Natural killer cell treated with Interleukin-12 subunit alpha and Interleukin-12 subunit beta and Interleukin-15 and Interleukin-18, amount 100 ng/mL, for 72 hours (primary cell): ENCODE measurements at regions not wholly inside any gene's neighbourhood (a gene's known extent, or its start where the extent isn't known, plus 50 kb on each side); places are given as distances from the start of the nearest gene placed in this dataset.

Source experiments
- ATAC-seq, 2 donors: fragments of 150-1000 bp; cut with Tn5 transposase in 1 of 2; sonication (Bioruptor Pico), chemical (Tn5 transposase) in 1 of 2; 2 replicates each; pipeline ENCODE4 v1.10.0; 2021
- DNase-seq: peaks from one replicate; pipeline ENCODE4 v3.0.0; 2022; ENCODE audit warnings: low spot score
- H3K27ac Mint-ChIP-seq, 2 donors: 1 replicate in 1 of 2; 2 replicates in 1 of 2; pipeline ENCODE4 v1.8.0; 2022; ENCODE audit warnings: mixed read lengths in 2 of 2, mild to moderate bottlenecking in 1 of 2, moderate library complexity in 1 of 2
- H3K27me3 Mint-ChIP-seq, 2 donors: 1 replicate in 1 of 2; 2 replicates in 1 of 2; pipeline ENCODE4 v1.8.0; 2022; ENCODE audit warnings: mixed read lengths in 2 of 2
- H3K36me3 Mint-ChIP-seq: one replicate; pipeline ENCODE4 v1.8.0; 2022; ENCODE audit warnings: mixed read lengths
- H3K4me1 Mint-ChIP-seq, 2 donors: 1 replicate in 1 of 2; 2 replicates in 1 of 2; pipeline ENCODE4 v1.8.0; 2022; ENCODE audit warnings: low read depth in 2 of 2, mixed read lengths in 2 of 2, mild to moderate bottlenecking in 1 of 2
- H3K4me3 Mint-ChIP-seq: one replicate; pipeline ENCODE4 v1.8.0; 2022; ENCODE audit warnings: mixed read lengths
- H3K9me3 Mint-ChIP-seq: 2 replicates; pipeline ENCODE4 v1.8.0; 2022; ENCODE audit warnings: mixed read lengths

GRCh38 chr4:165663411-165663810, 209.6 kb upstream of the TLL1 start:
- Mint-ChIP-seq H3K4me1 (no peaks in the 10 kb centered on the region), H3K36me3 (no peaks in the 10 kb centered on the region), H3K9me3 (peaks cover 2% of the 10 kb centered on the region), H3K4me3 (no peak overlapping the region), H3K27me3 (no peaks in the 10 kb centered on the region), H3K27ac (no peak overlapping the region)
- DNase-seq: no peak
- ATAC-seq: no peak

- Mint-ChIP-seq H3K9me3 (peaks cover 3% of the 10 kb centered on the region), H3K27me3 (no peaks in the 10 kb centered on the region), H3K4me3 (no peak overlapping the region), H3K4me1 (no peaks in the 10 kb centered on the region), H3K27ac (no peak overlapping the region), H3K36me3 (no peaks in the 10 kb centered on the region)
- no peak for DNase-seq
- no peak for ATAC-seq
These were observed 206.2 kb upstream of the TLL1 start for GRCh38 chr4:165666836-165667235.

GRCh38 chr4:165667969-165668368, 205.1 kb upstream of the TLL1 start:
- no peak for ATAC-seq
- no peaks in the 10 kb centered on the region for H3K36me3 Mint-ChIP-seq
- H3K4me1 Mint-ChIP-seq: no peaks in the 10 kb centered on the region
- peaks cover 3% of the 10 kb centered on the region for H3K9me3 Mint-ChIP-seq
- H3K4me3 Mint-ChIP-seq: no peak overlapping the region
- no peak overlapping the region for H3K27ac Mint-ChIP-seq
- H3K27me3 Mint-ChIP-seq: no peaks in the 10 kb centered on the region
- DNase-seq: no peak

- Mint-ChIP-seq H3K36me3 (no peaks in the 10 kb centered on the region), H3K4me1 (no peaks in the 10 kb centered on the region), H3K4me3 (no peak overlapping the region), H3K27me3 (no peaks in the 10 kb centered on the region), H3K27ac (no peak overlapping the region), H3K9me3 (peaks cover 3% of the 10 kb centered on the region)
- DNase-seq (no peak), ATAC-seq (no peak)
These were observed 204.3 kb upstream of the TLL1 start for GRCh38 chr4:165668694-165669093.

- peaks cover 5% of the 10 kb centered on the region for H3K36me3 Mint-ChIP-seq
These were observed 196.0 kb upstream of the TLL1 start for GRCh38 chr4:165677081-165677480.

GRCh38 chr4:165678236-165678935, 194.7 kb upstream of the TLL1 start:
- H3K4me3 Mint-ChIP-seq: no peak overlapping the region
- H3K36me3 Mint-ChIP-seq: peaks cover 5% of the 10 kb centered on the region
- H3K9me3 Mint-ChIP-seq: peaks cover 17% of the 10 kb centered on the region
- no peak overlapping the region for H3K27ac Mint-ChIP-seq
- DNase-seq (no peak), ATAC-seq (no peak)
- no peaks in the 10 kb centered on the region for H3K27me3 Mint-ChIP-seq
- no peaks in the 10 kb centered on the region for H3K4me1 Mint-ChIP-seq

More at GRCh38 chr4:165677081-165677480, 196.0 kb upstream of the TLL1 start:
- DNase-seq (no peak), ATAC-seq (no peak)
- Mint-ChIP-seq H3K27ac (no peak overlapping the region), H3K27me3 (no peaks in the 10 kb centered on the region), H3K4me1 (no peaks in the 10 kb centered on the region), H3K4me3 (no peak overlapping the region), H3K9me3 (peaks cover 13% of the 10 kb centered on the region)

- DNase-seq: no peak
- H3K4me1 Mint-ChIP-seq: no peaks in the 10 kb centered on the region
- H3K27me3 Mint-ChIP-seq: no peaks in the 10 kb centered on the region
- H3K9me3 Mint-ChIP-seq: peaks cover 17% of the 10 kb centered on the region
- H3K36me3 Mint-ChIP-seq: peaks cover 5% of the 10 kb centered on the region
- H3K4me3 Mint-ChIP-seq: no peak overlapping the region
- ATAC-seq: no peak
- no peak overlapping the region for H3K27ac Mint-ChIP-seq
These were observed 194.1 kb upstream of the TLL1 start for GRCh38 chr4:165678936-165679325.

GRCh38 chr4:165680821-165681220, 192.2 kb upstream of the TLL1 start:
- H3K4me3 Mint-ChIP-seq: no peak overlapping the region
- ATAC-seq (no peak), DNase-seq (no peak)
- no peaks in the 10 kb centered on the region for H3K4me1 Mint-ChIP-seq
- peaks cover 5% of the 10 kb centered on the region for H3K36me3 Mint-ChIP-seq
- peaks cover 17% of the 10 kb centered on the region for H3K9me3 Mint-ChIP-seq
- no peaks in the 10 kb centered on the region for H3K27me3 Mint-ChIP-seq
- no peak overlapping the region for H3K27ac Mint-ChIP-seq

GRCh38 chr4:165682611-165683010, 190.4 kb upstream of the TLL1 start:
- H3K27ac Mint-ChIP-seq: no peak overlapping the region

GRCh38 chr4:165684177-165684805, 188.7 kb upstream of the TLL1 start:
- Mint-ChIP-seq H3K27ac (no peak overlapping the region), H3K4me3 (no peak overlapping the region), H3K27me3 (no peaks in the 10 kb centered on the region), H3K4me1 (no peaks in the 10 kb centered on the region), H3K36me3 (no peaks in the 10 kb centered on the region), H3K9me3 (peaks cover 14% of the 10 kb centered on the region)
- DNase-seq (no peak), ATAC-seq (no peak)

More at GRCh38 chr4:165682611-165683010, 190.4 kb upstream of the TLL1 start:
- H3K36me3 Mint-ChIP-seq: peaks cover 5% of the 10 kb centered on the region
- H3K27me3 Mint-ChIP-seq: no peaks in the 10 kb centered on the region
- no peak overlapping the region for H3K4me3 Mint-ChIP-seq
- peaks cover 17% of the 10 kb centered on the region for H3K9me3 Mint-ChIP-seq
- no peak for ATAC-seq
- DNase-seq: no peak
- H3K4me1 Mint-ChIP-seq: no peaks in the 10 kb centered on the region

- no peak overlapping the region for H3K27ac Mint-ChIP-seq
- H3K9me3 Mint-ChIP-seq: peaks cover 5% of the 10 kb centered on the region
- H3K36me3 Mint-ChIP-seq: no peaks in the 10 kb centered on the region
- no peak overlapping the region for H3K4me3 Mint-ChIP-seq
- ATAC-seq (no peak), DNase-seq (no peak)
- no peaks in the 10 kb centered on the region for H3K27me3 Mint-ChIP-seq
- no peaks in the 10 kb centered on the region for H3K4me1 Mint-ChIP-seq
These were observed 186.3 kb upstream of the TLL1 start for GRCh38 chr4:165686756-165687155.

- H3K27ac Mint-ChIP-seq: no peak overlapping the region
- H3K4me1 Mint-ChIP-seq: no peaks in the 10 kb centered on the region
- DNase-seq: no peak
- no peaks in the 10 kb centered on the region for H3K27me3 Mint-ChIP-seq
- H3K9me3 Mint-ChIP-seq: no peaks in the 10 kb centered on the region
- no peak overlapping the region for H3K4me3 Mint-ChIP-seq
- no peaks in the 10 kb centered on the region for H3K36me3 Mint-ChIP-seq
- ATAC-seq: no peak
These were observed 183.9 kb upstream of the TLL1 start for GRCh38 chr4:165689159-165689558.

- no peak for DNase-seq
- Mint-ChIP-seq H3K27me3 (no peaks in the 10 kb centered on the region), H3K36me3 (no peaks in the 10 kb centered on the region), H3K9me3 (no peaks in the 10 kb centered on the region), H3K4me3 (no peak overlapping the region), H3K4me1 (no peaks in the 10 kb centered on the region), H3K27ac (no peak overlapping the region)
- ATAC-seq: no peak
These were observed 181.0 kb upstream of the TLL1 start for GRCh38 chr4:165692082-165692481.

- Mint-ChIP-seq H3K27ac (no peak overlapping the region), H3K4me3 (no peak overlapping the region), H3K36me3 (no peaks in the 10 kb centered on the region), H3K9me3 (peaks cover 4% of the 10 kb centered on the region), H3K27me3 (no peaks in the 10 kb centered on the region), H3K4me1 (no peaks in the 10 kb centered on the region)
- no peak for DNase-seq
- ATAC-seq: no peak
These were observed 174.8 kb upstream of the TLL1 start for GRCh38 chr4:165698272-165698671.

GRCh38 chr4:165699055-165699454, 174.0 kb upstream of the TLL1 start:
- Mint-ChIP-seq H3K36me3 (no peaks in the 10 kb centered on the region), H3K27ac (no peak overlapping the region), H3K9me3 (peaks cover 4% of the 10 kb centered on the region), H3K4me3 (no peak overlapping the region), H3K27me3 (no peaks in the 10 kb centered on the region), H3K4me1 (no peaks in the 10 kb centered on the region)
- DNase-seq: no peak
- no peak for ATAC-seq
